Activated T-cell treated with anti-CD3 and anti-CD28 coated beads, Interleukin-2, amount 50 U/mL, for 48 hours (primary cell): ENCODE measurements at regions not wholly inside any gene's neighbourhood (a gene's known extent, or its start where the extent isn't known, plus 50 kb on each side); places are given as distances from the start of the nearest gene placed in this dataset.

Experiments
- DNase-seq, 2 experiments: peaks; one replicate each; pipeline ENCODE4 v3.0.0-alpha.2; 2020

DNA sequence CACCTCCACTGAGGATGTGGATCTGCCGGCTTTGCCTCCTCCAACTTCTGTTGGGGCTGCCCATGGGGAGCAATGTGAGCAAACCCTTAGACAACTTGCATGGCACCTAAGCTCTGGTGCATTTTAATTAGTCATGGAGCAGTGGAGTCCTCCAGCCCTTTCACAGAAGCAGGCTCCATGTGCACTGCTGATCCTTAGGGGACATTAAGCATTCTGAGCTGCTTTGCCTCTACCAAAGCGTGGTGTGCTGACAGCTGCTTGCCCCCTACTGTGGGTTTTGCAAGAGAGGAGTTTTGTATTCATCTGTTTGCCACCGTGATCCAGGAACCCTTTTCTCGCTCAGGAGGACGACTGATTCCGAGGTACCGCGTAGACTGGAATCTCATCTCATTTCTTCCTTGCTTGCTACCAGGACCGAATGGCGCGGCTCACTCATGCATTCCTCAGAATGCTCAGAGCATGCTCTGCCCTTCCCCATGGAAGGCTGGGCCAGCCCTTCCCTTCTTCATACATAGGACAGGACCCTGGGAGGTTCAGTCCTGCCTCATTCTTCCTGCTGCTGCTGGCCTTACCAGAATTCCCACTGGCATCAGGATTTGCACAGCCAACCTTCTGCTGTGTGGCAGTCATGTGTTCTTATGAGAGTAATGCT lies 432.5 kb downstream of the GADD45G start:
- DNase-seq: no peak

DNA sequence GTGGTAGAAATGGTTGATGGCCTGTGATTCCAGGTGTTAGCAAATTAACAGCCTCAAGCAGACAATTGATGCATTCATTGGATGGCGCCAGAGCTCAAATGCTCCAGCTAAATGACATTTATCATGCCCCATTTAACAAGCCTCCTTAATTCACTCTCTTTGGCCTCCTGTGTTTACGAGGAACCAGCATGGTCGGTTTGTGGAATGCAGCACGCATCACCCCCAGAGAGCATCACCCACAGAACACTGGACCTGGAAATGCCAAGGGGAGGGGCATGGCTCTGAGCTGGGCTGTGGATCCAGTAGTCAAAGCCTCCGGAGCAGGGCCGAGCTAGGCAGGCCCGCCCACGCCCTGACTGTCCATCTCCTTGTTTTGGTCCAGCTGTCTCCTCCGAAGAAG lies 434.0 kb downstream of the GADD45G start:
- DNase-seq: no peak

DNA sequence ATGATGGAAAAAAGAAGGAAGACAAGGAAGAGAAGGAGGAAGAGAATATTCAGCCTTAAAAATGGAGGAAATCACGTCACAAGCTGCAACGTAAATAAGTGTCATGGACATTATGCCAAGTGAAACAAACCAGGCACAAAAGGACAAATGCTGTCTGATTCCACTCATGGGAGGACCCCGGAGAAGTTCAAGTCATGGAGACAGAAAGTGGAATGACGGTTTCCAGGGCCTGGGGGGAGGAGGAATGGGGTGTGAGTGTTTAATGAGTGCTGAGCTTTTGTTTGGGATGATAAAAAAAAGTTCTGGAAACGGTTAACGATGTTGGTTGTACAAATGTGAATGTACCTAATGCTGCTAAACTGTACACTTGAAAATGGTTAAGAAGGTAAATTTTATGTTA lies 439.5 kb downstream of the GADD45G start:
- no peak for DNase-seq

DNA sequence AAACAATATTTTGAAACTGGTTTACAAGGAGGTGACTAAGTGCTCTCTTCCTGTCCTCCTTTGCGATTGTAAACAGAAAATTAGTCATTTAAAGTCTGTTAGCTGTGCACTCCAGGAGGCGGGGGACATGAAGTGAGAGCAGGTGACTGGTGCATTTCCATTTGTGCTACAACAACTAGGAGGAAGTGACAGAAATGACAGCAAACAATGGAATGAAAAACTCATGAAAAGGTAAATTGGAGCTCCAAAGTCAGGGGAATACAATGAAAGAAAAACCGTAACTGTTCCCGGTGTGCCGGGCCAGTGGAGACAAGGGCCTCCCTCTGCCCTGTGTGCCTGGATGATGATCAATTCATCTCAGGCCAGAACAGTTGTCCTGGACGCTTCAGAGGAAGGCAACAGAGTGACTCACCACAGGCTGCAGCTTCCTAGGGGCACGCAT lies 439.9 kb downstream of the GADD45G start:
- peak; percentile 24 to 31 for DNase-seq

- DNase-seq: peak; percentile 26 to 44
Observed at GRCh38 chr9:90046317-90046861, 441.6 kb downstream of the GADD45G start.

- no peak for DNase-seq
Observed at GRCh38 chr9:90047828-90048227, 443.0 kb downstream of the GADD45G start.

- no peak for DNase-seq
Observed at GRCh38 chr9:90052366-90052765, 447.6 kb downstream of the GADD45G start.

DNA sequence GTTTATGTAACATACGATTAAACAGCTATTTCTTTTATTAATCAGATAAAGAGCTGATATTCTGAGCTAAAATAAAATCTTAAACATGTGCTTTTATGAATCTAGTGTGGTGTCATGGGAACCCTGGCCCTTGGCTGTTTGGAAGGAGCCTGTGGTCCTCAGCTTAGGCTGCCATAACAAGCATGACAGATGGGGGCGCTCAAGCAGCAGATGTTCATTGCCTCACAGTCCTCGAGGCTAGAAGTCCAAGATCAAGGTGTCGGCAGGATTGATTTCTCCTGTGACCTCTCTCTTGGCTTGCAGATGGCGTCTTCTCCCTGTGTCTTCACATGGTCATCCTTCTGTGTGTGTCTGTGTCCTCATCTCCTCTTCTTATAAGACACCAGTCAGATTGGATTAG lies 448.2 kb downstream of the GADD45G start:
- DNase-seq: peak; percentile 33 to 46

DNA sequence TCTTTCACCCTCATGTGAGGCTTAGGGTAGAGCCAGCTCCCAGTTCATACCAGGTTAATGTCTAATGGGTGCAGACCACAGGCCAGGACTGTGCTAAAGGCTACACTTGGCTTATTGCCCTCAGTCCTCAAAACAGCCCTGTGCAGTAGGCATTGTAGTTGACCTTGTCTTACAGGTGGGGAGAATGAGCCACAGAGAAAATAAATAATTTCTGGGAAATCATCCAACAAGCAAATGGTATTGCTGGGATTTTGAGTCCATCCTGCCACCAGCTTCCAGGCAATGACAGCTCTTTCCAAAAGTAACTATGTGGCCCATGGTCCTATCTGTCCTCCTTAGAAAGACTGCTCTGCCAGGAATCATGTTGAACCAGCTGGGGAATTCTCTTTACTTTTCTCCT lies 450.0 kb downstream of the GADD45G start:
- no peak for DNase-seq

DNA sequence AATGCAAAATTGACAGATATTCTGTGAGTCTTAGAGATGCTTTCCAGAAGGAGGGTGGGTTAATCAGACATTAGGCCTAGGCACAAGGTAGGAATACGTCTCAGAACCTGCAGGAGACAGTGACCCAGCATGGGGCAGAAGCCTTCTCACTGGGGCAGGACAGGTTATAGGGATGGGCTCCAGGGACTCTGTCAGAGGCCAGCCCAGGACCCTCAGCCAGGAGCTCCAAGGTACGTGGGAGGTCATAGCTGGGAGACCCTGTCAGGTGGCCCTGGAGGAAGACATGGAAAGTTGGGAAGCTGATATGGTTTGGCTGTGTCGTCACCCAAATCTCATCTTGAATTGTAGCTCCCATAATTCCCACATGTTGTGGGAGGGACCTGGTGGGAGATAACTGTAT lies 450.4 kb downstream of the GADD45G start:
- DNase-seq: no peak

DNA sequence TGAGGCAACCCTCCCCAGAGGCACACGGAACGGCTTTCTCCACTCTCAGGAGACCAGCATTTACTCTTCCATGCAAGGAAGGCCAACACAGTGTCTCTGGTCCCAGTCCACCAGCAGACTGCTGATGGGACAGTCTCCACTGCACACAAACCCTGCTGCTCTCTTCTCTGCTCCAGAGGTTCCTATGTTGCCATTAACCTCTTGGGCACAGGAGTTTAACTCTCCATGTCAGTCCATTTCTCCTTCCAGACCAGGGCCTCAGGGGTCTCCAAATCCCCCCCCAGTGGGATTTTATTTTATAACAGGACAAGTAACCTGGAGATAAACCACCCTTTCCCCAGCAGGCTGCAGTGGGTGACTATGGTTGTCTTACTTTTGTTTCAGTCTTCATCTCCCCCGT lies 452.5 kb downstream of the GADD45G start:
- DNase-seq: no peak

- no peak for DNase-seq
Observed at GRCh38 chr9:90058182-90058763, 453.5 kb downstream of the GADD45G start.

DNA sequence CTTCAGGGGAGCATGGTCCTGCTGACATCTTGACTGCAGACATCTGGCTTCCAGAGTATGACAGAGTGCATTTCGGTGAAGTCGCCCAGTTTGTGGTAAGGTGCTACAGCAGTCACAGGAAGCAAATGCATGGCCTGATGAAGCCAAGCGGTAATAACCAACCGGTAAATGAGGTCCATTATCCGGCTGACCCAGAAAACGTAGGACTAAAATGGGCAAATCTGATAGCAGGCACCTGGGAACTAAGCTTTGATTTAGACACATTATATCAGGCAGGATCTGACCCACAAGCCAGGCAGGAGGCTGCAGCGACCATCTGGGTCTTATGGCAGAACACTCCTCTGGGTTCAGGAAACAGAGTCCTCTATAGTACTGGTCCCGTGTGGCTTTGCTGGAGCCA lies 454.6 kb downstream of the GADD45G start:
- DNase-seq: no peak

- DNase-seq: no peak
Observed at GRCh38 chr9:90060256-90060655, 455.4 kb downstream of the GADD45G start.

DNA sequence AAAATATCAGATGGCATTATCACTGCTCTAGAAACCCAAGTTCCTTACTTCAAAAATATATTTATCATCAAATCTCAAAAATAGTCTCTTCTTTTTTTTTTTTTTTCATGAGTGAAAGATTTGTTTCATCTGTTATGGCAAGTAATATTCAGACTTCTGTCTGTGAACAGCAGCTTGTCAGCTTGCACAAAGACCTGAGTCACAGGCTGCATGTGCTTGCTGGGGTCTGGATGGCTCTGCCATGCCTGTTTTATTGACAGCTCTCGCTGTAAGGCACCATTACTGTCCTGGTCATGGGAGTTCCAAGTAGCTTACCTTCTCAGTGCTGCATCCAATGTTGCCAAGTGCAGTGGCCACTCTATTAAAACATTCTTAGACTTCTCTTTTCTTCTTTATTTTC lies 456.4 kb downstream of the GADD45G start:
- no peak for DNase-seq

DNA sequence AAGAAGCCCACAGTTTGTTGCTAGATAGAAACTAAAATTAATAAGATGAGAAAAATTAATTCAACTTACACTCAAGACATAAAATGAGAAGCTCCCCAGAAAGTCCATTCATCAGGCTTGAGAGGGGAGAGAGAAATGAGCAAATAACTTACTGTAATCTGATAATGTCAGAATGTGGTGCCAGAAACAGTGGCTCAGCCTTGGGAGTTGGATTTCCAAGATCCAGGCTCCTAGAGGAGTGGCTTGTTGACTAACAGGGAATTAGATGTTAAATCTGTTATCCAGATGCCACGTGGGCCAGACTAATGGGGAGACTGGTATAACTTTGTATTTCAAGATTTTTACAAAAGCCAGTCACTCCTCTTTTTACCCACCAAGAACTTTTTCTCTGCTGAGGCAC lies 458.2 kb downstream of the GADD45G start:
- DNase-seq: no peak

- DNase-seq: no peak
Observed at GRCh38 chr9:90064248-90064647, 459.4 kb downstream of the GADD45G start.

GRCh38 chr9:90064971-90065370 lies 460.2 kb downstream of the GADD45G start:
- no peak for DNase-seq

GRCh38 chr9:90065851-90066250 lies 461.0 kb downstream of the GADD45G start:
- no peak for DNase-seq

DNA sequence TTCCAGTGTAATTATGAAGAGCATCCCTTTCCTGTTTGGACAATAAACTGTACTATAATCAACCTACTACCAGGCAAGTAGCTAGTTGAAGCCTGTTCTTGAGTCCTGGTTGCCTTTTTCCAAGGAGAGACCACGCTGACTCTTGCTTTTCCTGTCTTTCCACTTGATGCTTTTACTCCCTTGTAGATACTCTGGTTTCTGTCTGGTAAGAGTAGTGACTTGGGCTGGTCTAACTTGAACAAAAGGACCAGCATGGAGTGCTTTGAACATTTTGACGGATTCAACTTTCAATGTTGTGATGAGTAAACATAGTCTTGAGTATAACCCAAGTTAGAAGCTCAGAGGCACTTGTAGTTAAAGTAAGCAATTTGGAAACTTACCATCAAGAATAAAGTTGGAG lies 464.3 kb downstream of the GADD45G start:
- DNase-seq: no peak

- no peak for DNase-seq
Observed at GRCh38 chr9:90070056-90070455, 465.2 kb downstream of the GADD45G start.

- DNase-seq: no peak
Observed at GRCh38 chr9:90070469-90070868, 465.7 kb downstream of the GADD45G start.

- no peak for DNase-seq
Observed at GRCh38 chr9:90070931-90071660, 466.3 kb downstream of the GADD45G start.
